ENCODE measurements at regions not wholly inside any gene's neighbourhood (a gene's known extent, or its start where the extent isn't known, plus 50 kb on each side); places are given as distances from the start of the nearest gene placed in this dataset.

- intact Hi-C loops (cut with micrococcal nuclease; ENCODE audit: unreplicated experiment) (no loop called here), in situ Hi-C loops (cut with HindIII; ENCODE audit: low pct_unique_long_range_greater_than_20kb, low sequenced_read_pairs) (no loop called here)
- Histone ChIP-seq H3K4me1 (ENCODE audit: control insufficient read depth, insufficient read depth, low read length) (no peaks in the 10 kb centered on the region), H3K4me3 (ENCODE audit: low read depth in 2 of 2, low read length in 2 of 2) (no peak overlapping the region), H3K9me3 (ENCODE audit: control insufficient read depth, insufficient read depth, low read depth, low read length) (no peaks in the 10 kb centered on the region), H3K36me3 (ENCODE audit: control insufficient read depth, insufficient read depth, low read length) (no peaks in the 10 kb centered on the region), H3K27ac (ENCODE audit: low read length) (no peak overlapping the region), H3K27me3 (ENCODE audit: control insufficient read depth, insufficient read depth, low read length) (peaks cover 2% of the 10 kb centered on the region; the same call in 1 of the 2 replicates)
- ChIA-PET POLR2A (no interaction called here), CTCF (no interaction called here)
- BruUV-seq (replicated peaks) = no TSS peak
- ATAC-seq (no peak), DNase-seq (ENCODE audit: low read depth, low spot score) (no peak)
- TF ChIP-seq POLR2AphosphoS5 (IDR thresholded peaks at IDR 0.05; ENCODE audit: low read depth, low read length) = no peak
- no peak for TF ChIP-seq REST (IDR thresholded peaks at IDR 0.05; ENCODE audit: insufficient read depth in 1 of 2, low read depth in 2 of 2, low read length in 1 of 2)
- TF ChIP-seq TCF7L2 (IDR thresholded peaks at IDR 0.05; ENCODE audit: low read depth, low read length) = no peak
- TF ChIP-seq SIN3A (IDR thresholded peaks at IDR 0.05; ENCODE audit: borderline replicate concordance, insufficient read depth, low read depth, low read length) = no peak
- no peak for TF ChIP-seq CTCF (IDR thresholded peaks at IDR 0.05)
Observed at GRCh38 chr10:28790146-28790545, 112.8 kb downstream of the BAMBI start.

DNA sequence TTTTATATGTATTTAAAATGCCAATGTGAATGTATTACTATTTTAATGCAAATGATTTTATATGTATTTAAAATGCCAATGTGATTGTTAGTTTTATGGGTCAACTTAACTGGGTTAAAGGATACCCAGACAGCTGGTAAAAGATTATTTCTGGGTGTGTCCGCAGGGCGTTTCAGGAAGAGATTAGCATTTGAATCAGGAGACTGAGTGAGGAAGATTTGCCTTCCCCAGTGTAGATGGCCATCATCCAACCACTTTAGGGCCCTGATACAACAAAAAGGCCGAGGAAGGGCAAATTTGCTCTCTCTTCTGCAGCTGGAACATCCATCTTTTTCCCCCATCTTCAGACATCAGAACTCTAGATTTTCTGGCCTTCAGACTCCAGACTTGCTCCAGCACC, 116.2 kb downstream of the BAMBI start:
- POLR2A ChIA-PET = no interaction called here
- no peak for ATAC-seq
- in situ Hi-C loops (cut with HindIII; ENCODE audit: low pct_unique_long_range_greater_than_20kb, low sequenced_read_pairs) (no loop called here), intact Hi-C loops (cut with micrococcal nuclease; ENCODE audit: unreplicated experiment) (no loop called here)
- CTCF ChIA-PET = no interaction called here
- Histone ChIP-seq H3K4me3 (ENCODE audit: low read depth in 2 of 2, low read length in 2 of 2) (no peak overlapping the region), H3K4me1 (ENCODE audit: control insufficient read depth, insufficient read depth, low read length) (no peaks in the 10 kb centered on the region), H3K9me3 (ENCODE audit: control insufficient read depth, insufficient read depth, low read depth, low read length) (no peaks in the 10 kb centered on the region), H3K27ac (ENCODE audit: low read length) (no peak overlapping the region), H3K36me3 (ENCODE audit: control insufficient read depth, insufficient read depth, low read length) (no peaks in the 10 kb centered on the region), H3K27me3 (ENCODE audit: control insufficient read depth, insufficient read depth, low read length) (peaks cover 2% of the 10 kb centered on the region; the same call in 1 of the 2 replicates)
- no peak for TF ChIP-seq REST (IDR thresholded peaks at IDR 0.05; ENCODE audit: insufficient read depth in 1 of 2, low read depth in 2 of 2, low read length in 1 of 2)
- TF ChIP-seq POLR2AphosphoS5 (IDR thresholded peaks at IDR 0.05; ENCODE audit: low read depth, low read length) = no peak
- no peak for TF ChIP-seq TCF7L2 (IDR thresholded peaks at IDR 0.05; ENCODE audit: low read depth, low read length)
- TF ChIP-seq CTCF (IDR thresholded peaks at IDR 0.05) = no peak
- TF ChIP-seq SIN3A (IDR thresholded peaks at IDR 0.05; ENCODE audit: borderline replicate concordance, insufficient read depth, low read depth, low read length) = no peak
- DNase-seq (ENCODE audit: low read depth, low spot score) = no peak
- no TSS peak for BruUV-seq (replicated peaks)

Measured in Panc1 (cell line).